ENCODE measurements at regions not wholly inside any gene's neighbourhood (a gene's known extent, or its start where the extent isn't known, plus 50 kb on each side); places are given as distances from the start of the nearest gene placed in this dataset.

GRCh38 chr7:4472728-4473127 is 209.4 kb upstream of the FOXK1 start:
- TF ChIP-seq POLR2A (IDR thresholded peaks at IDR 0.05) (no peak), CTCF (IDR thresholded peaks at IDR 0.05) (no peak)

All from Peyer's patch (tissue), 4 donors.